Fibroblast of peridontal ligament (primary cell): ENCODE measurements at regions not wholly inside any gene's neighbourhood (a gene's known extent, or its start where the extent isn't known, plus 50 kb on each side); places are given as distances from the start of the nearest gene placed in this dataset.
A peak's percentile ranks its signal among the peaks of the same experiment; 100 is the strongest.

Experiments used
- DNase-seq: peaks from one replicate; pipeline ENCODE4 v3.0.0-alpha.2; 2010; ENCODE audit errors: extremely low read depth

DNA sequence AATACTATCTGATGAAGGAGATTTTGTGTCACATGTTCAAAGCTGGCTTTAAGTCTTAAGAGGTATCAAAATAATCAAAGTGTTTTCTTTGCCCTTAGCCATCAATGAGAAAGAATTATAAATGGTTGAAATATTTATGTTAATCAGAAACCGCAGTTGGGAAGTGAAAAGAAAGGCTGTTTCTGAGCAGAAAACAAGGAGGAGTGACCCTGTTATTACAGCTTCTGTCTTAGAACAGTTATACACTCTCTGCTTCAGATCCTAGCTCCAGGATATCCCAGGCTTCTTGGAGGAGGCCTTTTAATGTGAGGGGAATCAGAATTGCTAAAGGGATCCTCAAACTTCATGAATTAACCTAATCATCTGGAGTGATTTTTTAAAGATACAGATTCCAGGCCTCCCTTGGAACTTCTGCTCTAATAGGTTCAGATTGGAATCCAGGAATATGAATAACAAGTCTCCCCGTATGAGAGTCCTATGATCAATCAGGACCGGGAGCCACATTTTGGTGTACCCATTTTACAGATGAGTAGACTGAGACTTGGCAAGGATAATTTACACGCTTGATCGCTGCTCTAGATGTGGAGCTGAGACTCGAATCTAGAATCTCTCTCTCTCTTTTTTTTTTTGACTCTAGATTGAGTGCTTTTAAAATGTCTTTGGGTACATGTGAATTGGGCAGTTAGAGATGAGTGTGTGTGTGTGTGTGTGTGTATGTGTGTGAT, 50.8 kb upstream of the JAG1 start:
- DNase-seq, result no peak

DNA sequence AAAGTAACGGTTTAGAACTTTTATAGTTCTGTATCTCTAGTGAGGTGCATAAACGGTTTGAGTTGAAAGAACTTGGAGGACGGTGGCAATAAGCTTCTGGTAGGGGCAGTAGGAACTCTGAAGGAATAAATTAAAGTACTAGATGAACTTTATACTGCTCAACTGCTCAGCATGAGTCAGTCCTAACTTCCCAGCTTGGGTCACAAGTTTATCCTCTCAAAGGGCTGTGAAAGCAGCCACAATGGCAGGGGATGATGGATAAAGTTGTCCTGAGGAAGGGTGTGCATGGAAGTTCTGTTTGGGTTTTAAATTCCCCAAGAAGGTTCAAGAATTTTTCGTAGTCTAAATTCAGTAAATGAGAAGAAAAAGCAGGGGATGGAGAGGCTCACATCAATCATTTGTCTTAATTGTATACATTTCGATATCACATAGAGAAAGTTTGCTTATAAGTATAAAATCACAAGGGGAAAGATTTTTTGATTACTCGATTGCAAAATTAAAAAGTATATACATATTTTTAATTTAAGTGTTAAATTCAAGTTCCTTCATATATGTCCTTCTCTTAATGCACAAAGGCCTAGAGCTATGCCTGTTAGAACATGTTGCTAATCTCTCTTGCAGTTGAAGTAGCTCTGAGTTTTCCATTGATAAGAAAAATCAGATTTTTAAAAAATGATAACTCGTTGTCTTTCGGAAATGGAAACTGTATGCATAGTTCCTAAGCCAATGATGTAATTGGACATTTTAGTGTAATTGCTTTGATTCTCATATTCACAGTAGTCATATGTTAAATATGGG, 55.3 kb upstream of the JAG1 start:
- DNase-seq, result peak; percentile 39

DNA sequence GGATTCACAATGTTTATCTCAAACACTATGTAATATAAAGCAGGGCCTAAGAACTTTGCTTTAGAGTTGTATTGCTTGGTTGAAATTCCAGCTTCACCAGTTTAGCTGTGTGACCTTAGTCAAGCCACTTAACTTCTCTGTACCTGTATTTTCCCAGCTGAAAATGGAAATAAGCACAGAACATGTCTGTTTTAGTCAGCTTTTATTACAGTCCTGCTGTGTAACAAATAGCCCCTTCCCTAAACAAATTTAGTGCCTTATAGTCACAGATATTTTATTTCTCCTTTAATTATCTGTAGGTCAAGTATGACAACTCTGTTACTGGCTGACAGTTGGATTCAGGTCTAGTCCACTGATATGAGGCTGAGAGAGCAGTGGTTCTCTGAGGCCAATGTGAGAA, 56.0 kb upstream of the JAG1 start:
- no peak for DNase-seq

DNA sequence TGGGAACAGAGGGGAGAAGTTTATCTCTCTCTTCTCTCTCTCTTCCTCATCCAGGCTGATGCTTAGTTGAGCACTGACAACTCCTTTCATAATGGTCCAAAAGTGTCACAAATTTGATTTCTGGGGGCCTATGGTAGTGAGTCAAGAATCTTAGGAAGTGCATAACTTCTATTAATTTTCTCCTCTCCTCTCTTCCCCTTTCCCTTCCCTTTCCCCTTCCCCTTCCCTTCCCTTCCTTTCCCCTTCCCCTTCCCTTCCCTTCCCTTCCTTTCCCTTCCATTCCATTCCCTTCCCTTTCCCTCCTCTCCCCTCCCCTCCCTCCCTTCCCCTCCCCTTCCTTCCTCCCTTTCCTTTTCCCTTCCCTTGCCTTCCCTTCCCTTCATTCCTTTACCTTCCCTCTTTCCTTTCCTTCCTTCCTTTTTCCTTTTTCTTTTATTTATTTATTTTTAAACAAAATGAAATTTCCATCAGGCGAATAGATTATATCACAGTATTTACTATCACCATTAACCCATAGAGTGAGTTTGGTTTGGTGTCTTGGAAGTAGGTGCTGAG, 56.9 kb upstream of the JAG1 start:
- no peak for DNase-seq

DNA sequence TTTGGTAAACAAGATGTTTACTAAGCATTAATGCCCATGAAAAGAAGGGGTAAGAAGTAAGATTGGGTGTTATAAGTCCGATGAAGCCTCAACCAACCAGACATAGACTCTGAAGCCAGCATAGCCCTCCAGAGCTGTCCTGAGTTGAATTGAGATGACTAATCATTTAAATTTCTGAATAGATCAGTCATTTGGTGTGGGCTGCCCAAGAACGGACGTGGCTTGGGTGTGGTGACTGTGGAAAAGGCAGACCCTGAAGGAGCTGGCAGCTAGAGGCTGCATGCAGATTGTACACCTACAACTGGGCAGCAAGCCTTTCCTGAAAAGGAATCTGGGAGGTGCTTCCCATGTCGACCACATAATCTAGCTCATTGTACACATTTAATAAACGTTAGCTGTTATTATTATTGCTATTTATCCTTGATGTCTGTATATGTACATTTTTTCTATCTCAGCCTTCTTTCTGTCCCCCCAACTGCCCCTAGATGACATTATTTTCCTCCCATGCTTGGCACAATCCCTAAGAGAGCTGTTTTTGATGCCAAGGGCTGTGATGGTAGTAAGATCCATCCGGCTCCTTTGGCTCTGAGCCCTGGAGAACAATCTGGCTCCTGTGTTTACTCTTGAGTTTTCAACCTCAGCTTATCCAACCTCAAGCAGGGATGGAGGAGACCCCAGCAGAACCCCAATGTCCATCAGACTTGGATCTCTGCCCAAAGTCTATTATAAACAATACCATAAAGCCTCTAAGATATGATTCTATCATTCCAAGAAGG, 57.6 kb upstream of the JAG1 start:
- peak; percentile 61 for DNase-seq

DNA sequence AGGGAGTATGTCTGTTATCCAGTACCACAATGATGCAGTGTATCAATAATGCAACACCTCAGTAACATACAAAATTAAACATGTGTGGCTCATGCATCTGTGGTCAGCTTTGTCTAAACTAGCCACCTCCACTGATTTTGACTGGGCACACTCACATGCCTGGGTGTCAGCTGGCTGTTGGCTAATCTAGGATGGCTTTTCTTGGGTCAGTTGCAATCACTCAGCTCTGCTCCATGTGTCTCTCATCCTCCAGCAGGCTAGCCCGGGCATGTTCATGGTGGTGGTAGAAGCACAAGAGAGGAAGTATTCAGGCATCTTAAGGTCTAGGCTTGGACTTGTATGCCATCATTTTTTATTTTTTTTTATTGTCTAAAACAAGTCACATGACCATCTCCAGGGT, 59.3 kb upstream of the JAG1 start:
- DNase-seq, result peak; percentile 51

DNA sequence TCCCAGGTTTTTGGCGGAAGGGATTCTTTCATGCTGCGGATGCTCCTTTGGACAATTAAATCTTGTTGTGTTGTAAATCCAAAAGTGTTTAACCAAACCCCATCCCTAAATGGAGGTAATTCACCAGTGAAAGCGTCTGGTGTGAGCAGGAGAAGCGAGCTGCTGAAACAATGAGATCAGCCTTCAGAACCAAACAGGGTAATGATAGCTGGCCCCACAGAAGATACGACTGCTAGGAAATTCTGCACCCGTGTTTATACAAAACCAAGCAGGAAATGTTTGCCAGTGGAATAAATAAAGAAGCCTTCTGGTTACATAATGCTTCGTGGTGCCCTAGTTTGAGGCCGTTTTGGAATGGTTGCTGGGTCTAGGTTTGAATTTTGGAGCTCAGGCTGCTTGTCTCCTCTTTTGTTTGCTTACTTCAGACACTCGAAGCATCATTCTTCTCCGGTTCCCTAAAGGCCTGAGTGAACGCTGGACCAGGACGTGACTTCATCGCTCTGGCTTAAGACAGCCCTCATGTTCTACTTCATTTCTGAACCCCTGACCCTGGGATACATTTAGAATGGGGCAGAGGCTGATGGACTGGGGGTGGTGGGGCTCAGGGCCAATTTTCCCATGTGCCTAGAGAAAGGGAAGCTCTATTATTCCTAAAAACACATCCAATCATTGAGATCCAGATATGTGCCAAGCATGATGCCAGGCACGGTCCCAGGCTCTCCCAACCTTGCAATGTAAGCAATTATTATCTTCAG, 61.6 kb upstream of the JAG1 start:
- peak; percentile 66 for DNase-seq

DNA sequence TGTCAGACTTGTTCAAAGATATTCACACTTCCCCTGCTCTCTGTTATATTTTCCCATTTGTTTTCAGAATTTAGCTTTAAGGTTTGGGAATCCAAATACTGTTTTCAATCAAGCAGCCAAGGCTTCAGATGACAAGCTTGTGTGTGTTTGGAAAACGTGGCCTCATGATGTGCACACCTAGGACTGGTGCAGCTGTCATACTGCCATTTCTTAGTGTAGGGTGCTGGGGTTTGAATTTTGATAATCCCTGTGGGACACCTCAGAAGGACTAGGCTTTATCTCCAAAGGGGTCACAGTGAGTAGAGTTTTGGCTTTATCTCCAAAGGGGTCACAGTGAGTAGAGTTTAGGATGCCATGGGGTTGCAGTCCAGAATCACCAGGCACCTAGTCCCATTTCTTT, 65.3 kb upstream of the JAG1 start:
- DNase-seq, result no peak

DNA sequence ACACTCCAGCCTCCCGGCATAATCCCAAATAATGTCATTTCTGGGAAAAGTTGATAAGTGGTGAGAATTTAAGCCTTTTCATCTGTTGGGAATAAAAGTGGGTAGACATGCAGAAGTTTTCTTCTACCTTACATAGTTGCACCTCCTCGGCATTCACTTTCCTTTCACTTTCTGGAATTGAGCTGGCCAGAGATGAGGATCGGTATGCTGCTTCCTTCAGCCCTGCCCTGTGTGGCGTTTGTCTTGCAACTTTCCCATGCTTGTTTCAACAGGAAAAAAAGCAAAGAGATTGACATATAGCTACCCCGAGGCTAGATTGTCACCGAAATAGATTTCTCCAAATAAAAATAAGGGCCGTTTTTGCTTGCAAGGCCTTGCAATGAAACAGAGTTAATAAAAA, 65.8 kb upstream of the JAG1 start:
- peak; percentile 33 for DNase-seq

DNA sequence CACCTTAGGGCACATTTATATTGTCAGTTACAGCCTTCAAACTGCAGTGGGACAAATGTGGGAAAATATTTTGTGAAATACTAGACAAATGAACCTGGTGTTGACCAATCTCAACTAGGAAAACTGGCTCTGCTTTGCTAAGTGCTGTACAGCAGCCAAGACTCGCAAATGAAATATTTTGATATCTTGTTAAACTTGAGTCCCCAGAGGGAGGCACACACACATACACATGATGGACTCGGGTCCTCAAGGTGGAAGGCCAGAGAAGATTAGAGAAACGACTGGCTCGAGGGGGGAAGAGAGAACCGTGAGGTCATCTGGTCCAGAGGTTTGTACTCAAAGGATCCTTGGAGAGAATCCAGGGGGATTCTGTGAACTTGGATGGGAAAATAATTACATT, 67.3 kb upstream of the JAG1 start:
- peak; percentile 36 for DNase-seq

DNA sequence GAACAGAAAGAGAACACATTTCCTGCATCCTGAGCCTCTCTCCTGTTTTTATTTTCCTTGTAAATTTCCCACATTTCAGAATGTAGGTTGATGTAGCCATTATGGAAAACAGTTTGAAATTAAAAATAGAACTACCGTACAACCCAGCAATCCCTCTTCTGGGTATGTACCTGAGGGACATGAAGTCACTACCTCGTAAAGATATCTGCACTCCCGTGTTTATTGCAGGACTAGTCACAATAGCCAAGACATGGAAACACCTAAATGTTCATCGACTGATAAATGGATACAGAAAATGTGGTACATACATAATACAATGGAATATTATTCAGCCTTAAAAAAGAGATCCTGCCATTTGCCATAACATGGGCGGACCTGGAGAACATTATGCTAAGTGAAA, 72.0 kb upstream of the JAG1 start:
- DNase-seq, result no peak

DNA sequence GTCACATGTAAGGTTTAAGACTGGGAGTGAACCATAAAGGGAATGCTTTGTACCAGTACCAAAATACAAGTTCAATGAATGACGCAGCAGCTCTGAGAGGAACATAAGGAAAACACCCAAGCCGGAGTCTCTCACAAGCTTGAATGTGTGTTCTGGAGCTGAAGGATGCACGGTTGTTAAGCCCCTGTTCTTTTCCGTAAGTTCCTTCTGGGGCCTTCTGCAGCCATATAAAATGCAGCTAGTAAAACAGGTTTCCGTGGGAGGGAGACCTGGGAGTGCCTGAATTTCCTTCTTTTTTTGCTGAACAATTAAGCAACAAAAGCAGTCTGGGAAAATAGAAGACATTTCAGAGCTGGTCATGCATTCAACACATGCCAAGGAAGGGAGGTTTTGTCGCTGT, 73.2 kb upstream of the JAG1 start:
- no peak for DNase-seq

DNA sequence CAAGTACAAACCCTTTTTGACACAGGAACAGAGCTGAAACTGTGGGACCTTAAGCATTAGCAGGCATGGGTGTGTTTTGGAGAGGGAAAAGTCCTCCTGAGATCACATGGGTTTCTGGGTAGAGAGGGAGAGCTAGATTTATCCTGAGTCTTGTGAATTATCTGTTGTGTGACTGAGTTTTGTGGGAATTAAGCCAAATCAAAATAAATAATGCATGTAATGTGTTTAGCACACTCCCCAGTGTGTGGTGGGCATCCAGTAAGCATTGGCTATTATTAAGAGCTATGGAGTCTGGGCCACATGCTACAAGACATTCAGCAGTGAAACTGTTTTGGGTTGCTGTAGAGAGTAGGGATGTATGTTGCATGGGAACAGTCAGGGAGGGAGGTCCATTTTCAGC, 75.3 kb upstream of the JAG1 start:
- DNase-seq, result no peak

DNA sequence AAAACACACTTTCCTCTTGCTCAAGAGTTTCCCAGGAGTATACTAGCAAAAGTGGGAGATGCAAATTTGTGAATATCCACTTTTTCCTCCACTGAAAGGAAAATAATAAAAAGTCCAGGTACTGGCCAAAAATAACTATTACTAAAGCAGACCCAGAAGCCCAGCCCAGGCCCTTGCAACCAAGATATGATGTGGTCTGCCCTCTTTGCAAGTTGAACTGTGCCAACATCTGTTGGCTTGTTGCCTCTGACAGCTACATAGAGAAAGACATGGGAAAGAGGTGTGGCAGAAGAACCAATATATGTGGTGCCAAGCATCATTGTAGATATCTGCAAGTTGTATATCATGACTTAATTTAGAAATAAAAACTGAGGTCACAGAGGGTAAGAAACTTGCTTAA, 78.4 kb upstream of the JAG1 start:
- DNase-seq, result no peak

DNA sequence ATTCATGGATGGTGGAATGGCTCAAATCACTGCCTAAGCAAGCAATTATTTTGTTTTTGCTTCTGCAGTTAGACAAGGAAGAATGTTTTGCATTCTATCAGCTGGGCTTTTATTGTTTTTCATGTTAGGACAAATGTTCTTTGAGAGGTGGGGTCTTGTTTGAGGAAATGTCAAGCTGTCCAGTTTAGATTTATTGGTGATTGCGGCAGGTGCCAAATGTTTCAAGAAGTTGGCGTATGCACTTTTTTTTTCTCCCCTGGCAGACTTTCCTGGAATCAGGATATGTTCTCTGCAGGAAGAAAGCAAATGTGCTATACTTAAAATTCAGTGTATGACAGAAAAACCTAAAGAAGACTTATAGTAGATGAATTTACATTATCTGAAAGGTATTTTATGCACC, 81.0 kb upstream of the JAG1 start:
- no peak for DNase-seq

DNA sequence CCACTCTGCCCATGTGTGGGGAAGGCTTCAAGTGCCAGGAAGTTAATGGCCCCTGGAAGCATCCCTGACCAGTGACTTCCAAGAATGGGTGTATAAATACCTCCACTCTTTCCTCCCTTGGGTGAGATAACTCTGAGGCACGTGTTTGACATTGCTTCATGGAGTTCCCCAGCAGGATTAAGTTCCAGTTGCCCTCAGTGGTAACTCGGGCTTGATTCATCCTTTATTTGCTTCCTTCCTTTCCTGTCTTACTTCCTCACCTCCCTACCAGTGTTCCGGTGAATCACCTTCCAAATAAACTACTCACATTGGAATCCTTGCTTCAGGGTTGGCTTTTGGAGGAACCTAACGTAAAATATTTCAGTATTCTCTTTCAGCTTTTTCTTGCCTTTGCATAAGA, 84.6 kb upstream of the JAG1 start:
- no peak for DNase-seq

DNA sequence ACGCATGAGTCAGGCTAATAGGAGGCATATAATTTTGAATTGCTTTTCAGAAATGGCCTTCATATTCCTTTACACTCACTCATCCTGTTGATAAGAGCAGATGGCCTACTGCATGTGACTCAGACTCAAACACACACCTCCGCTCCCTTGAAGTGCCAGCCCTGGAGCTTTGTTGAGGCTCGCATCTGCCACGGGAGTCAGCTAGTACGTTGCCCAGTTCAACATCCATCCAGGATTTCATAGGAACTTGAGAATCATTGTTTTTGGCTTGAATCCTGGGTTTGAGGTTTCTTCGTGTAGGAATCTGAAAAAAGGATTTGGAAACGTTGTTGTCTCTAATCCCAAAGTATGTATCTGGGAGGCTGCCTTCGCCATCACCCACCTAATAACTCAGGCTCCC, 87.4 kb upstream of the JAG1 start:
- DNase-seq, result peak; percentile 90

DNA sequence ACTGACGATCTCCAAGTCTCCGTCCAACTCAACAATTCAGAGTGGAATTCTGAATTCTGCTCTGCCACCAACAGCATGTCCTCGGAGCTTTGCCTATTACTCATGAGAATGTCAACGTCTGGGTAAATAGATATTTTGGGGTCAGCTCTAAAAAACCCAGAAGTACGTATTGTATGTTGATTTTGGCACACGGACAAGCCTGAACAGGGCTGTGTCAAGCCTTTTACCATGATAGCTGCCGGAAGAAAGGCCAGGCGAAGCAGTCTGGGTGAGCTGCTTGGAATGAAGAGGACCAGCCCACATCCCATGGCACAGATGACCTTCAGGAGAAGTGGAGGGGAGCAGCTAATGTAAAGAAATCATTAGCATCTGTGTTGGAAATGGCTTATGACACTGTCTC, 88.0 kb upstream of the JAG1 start:
- peak; percentile 72 for DNase-seq

DNA sequence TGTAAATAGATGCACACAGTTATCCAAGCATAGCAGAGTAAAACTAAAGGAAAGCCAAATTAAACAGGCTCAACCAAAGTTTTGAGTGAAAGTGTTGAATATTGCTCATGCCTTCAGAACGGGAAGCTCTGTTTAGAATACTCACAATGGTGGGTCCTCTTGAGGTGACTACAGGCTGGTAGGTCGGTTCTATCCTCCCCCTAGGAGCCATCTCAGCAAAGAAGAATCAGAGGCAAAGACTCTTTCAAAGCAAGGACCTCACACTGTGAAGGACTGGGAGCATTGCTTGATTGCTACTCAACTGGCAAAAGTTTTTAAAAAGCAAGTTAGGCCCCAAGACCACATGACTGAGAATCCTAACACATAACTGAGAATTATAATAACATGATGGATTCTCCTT, 88.4 kb upstream of the JAG1 start:
- no peak for DNase-seq

DNA sequence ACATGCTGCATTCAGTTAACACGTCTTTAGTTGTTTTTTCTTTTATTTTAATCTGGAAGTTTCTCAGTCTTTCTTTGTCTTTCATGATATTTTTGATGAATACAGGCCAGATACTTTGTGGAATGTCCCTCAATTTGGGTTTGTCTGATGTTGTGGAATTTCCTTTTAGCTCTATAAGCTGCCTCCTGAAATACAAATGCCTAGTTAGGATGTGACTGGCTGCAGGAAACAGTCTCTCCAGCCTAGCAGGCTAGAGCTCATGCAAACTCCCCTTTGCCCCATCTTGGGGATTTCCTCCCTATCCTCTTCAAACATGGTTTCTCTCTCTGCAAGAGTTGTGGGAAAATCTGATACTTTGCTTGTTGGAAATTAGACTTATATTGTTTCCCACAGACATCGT, 89.3 kb upstream of the JAG1 start:
- DNase-seq, result peak; percentile 29

DNA sequence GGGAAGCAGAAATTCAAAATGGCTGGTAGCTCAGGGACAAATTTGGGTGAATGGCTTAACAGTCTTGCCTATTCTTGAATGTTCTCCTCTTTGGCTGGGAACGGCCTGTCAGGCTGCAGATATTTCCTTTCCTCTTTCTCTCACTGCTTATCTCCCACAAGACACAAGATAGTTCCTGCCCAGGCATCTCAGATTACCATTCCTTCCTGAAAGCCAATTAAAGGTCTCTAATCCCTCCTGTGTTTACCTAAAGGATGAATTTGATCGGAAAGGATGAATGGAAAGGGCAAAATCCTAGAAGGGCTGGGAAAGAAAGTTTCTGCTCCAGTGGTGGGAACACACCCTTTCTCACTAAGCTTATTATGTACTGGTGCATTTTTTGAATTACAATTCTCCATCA, 95.9 kb upstream of the JAG1 start:
- DNase-seq, result no peak

DNA sequence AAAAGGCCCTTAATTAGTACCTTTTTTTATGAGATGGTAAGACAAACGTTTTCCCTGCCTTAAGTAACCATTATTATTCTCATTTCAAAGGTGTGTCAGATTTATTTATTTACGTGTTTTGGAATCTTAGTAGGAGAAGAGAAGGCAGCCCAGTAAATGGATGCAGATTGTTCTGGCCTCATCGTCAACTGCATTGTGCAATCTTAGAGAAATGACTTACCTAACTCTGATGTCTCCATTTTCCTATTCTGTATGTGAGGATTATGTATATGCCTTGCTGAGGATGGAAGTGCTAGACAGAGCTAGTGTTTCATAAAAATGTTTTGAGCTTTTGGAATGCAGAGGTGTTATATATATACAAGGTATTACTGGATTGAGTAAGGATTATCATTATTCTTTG, 97.0 kb upstream of the JAG1 start:
- DNase-seq, result no peak
